ENCODE measurements at regions not wholly inside any gene's neighbourhood (a gene's known extent, or its start where the extent isn't known, plus 50 kb on each side); places are given as distances from the start of the nearest gene placed in this dataset.

DNA sequence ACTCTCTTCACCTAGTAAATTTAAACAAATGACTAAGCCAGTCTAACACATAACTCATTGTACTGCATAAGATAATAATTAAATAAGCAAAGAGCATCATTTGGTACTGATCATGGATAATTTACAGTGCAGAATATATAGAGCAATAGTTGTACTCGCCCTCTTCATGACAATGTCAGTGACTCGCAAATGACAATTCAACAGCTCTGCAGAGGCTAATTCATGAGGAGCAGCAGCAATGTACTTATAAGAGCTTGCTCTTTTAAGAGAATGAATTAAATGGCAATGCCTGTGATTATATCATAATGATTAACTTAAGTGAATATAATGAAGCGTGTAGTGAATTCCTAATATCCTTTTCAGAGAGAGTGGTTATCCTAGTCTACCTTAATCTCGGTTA, 284.5 kb upstream of the PCDH20 start:
- no peak overlapping the region for H3K9ac ChIP-seq
- no peak overlapping the region for H3K4me2 ChIP-seq (ENCODE audit: low read length)
- H3K4me3 ChIP-seq (ENCODE audit: low read depth, low read length): no peak overlapping the region
- H3K9me3 ChIP-seq (ENCODE audit: control insufficient read depth, low read length): no peaks in the 10 kb centered on the region
- H3K27me3 ChIP-seq (ENCODE audit: control insufficient read depth, insufficient read depth, low read length): no peaks in the 10 kb centered on the region
- no peak overlapping the region for H2AFZ ChIP-seq
- no peaks in the 10 kb centered on the region for H3K4me1 ChIP-seq
- TF ChIP-seq, protein P1, sequence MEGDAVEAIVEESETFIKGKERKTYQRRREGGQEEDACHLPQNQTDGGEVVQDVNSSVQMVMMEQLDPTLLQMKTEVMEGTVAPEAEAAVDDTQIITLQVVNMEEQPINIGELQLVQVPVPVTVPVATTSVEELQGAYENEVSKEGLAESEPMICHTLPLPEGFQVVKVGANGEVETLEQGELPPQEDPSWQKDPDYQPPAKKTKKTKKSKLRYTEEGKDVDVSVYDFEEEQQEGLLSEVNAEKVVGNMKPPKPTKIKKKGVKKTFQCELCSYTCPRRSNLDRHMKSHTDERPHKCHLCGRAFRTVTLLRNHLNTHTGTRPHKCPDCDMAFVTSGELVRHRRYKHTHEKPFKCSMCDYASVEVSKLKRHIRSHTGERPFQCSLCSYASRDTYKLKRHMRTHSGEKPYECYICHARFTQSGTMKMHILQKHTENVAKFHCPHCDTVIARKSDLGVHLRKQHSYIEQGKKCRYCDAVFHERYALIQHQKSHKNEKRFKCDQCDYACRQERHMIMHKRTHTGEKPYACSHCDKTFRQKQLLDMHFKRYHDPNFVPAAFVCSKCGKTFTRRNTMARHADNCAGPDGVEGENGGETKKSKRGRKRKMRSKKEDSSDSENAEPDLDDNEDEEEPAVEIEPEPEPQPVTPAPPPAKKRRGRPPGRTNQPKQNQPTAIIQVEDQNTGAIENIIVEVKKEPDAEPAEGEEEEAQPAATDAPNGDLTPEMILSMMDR (IDR thresholded peaks at IDR 0.05): no peak
- no peak overlapping the region for H3K27ac ChIP-seq
- no peaks in the 10 kb centered on the region for H3K79me2 ChIP-seq
- no peaks in the 10 kb centered on the region for H3K36me3 ChIP-seq (ENCODE audit: control insufficient read depth, insufficient read depth, low read length)

DNA sequence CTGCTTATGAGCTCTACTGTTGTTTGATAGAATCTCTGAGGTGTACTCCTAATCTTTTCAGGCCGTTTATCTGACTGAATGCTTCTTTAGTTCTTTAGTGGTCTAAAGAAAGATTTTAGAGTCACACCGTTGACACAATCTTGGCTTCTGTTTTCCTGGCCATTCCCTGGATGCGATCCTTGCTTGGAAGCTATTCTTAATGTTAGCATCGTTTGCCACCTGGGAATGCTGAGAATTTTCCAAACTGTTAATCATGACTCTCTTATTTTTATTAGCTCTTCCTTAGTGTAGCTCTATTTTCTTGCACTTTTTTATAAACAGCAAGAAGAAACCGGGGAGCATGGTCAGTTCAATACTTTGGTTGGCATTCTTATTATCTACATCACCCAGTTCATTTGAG, 281.0 kb upstream of the PCDH20 start:
- Histone ChIP-seq H3K4me2 (ENCODE audit: low read length) (no peak overlapping the region), H2AFZ (no peak overlapping the region), H3K27me3 (ENCODE audit: control insufficient read depth, insufficient read depth, low read length) (no peaks in the 10 kb centered on the region), H3K9me3 (ENCODE audit: control insufficient read depth, low read length) (no peaks in the 10 kb centered on the region), H3K36me3 (ENCODE audit: control insufficient read depth, insufficient read depth, low read length) (no peaks in the 10 kb centered on the region), H3K4me3 (ENCODE audit: low read depth, low read length) (no peak overlapping the region), H3K27ac (no peak overlapping the region), H3K79me2 (no peaks in the 10 kb centered on the region), H3K9ac (no peak overlapping the region), H3K4me1 (no peaks in the 10 kb centered on the region)
- TF ChIP-seq, protein P1 (IDR thresholded peaks at IDR 0.05): no peak

DNA sequence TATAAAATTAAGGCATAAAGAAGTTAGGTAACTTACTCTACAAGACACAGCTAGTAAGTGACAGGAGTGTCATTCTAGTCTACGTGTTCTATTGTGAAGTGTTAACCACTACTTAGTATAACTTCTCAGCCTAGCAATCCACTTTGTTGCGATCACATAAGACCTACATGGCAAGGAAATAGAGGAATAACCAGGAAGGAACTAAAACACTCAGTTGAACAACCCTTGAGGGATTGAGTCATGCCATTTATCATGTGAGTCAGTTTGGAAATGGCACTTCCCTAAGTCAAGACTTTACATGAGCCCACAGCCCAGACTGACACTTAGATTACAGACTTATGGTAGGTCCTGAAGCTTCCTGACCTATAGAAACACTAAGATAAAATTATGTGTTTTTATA, 279.5 kb upstream of the PCDH20 start:
- Histone ChIP-seq H3K4me2 (ENCODE audit: low read length) (no peak overlapping the region), H3K27ac (no peak overlapping the region), H3K27me3 (ENCODE audit: control insufficient read depth, insufficient read depth, low read length) (no peaks in the 10 kb centered on the region), H3K4me3 (ENCODE audit: low read depth, low read length) (no peak overlapping the region), H3K9me3 (ENCODE audit: control insufficient read depth, low read length) (no peaks in the 10 kb centered on the region), H3K79me2 (no peaks in the 10 kb centered on the region), H3K36me3 (ENCODE audit: control insufficient read depth, insufficient read depth, low read length) (no peaks in the 10 kb centered on the region), H3K9ac (no peak overlapping the region), H3K4me1 (no peaks in the 10 kb centered on the region), H2AFZ (no peak overlapping the region)
- TF ChIP-seq, protein P1 (IDR thresholded peaks at IDR 0.05): no peak

DNA sequence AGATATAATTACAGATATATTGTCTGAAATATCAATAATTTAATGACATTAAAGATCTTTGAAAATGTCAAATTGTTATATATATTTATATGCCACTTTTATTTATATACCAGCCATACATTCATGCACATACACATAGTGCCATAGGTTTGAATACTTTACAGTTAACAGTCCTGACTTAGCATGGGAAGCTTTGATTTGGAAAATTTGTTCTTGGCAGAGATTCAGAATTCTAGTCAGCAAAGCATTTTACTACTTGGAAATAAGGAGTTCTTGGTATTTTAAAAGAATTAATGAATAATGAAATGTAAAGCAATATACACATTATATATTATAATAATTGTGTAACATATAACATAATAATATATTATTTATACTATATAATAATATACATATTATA, 277.0 kb upstream of the PCDH20 start:
- Histone ChIP-seq H3K4me2 (ENCODE audit: low read length) (no peak overlapping the region), H3K79me2 (no peaks in the 10 kb centered on the region), H2AFZ (no peak overlapping the region), H3K9me3 (ENCODE audit: control insufficient read depth, low read length) (no peaks in the 10 kb centered on the region), H3K4me3 (ENCODE audit: low read depth, low read length) (no peak overlapping the region), H3K9ac (no peak overlapping the region), H3K4me1 (no peaks in the 10 kb centered on the region), H3K36me3 (ENCODE audit: control insufficient read depth, insufficient read depth, low read length) (no peaks in the 10 kb centered on the region), H3K27ac (no peak overlapping the region), H3K27me3 (ENCODE audit: control insufficient read depth, insufficient read depth, low read length) (no peaks in the 10 kb centered on the region)
- TF ChIP-seq, protein P1 (IDR thresholded peaks at IDR 0.05): no peak

DNA sequence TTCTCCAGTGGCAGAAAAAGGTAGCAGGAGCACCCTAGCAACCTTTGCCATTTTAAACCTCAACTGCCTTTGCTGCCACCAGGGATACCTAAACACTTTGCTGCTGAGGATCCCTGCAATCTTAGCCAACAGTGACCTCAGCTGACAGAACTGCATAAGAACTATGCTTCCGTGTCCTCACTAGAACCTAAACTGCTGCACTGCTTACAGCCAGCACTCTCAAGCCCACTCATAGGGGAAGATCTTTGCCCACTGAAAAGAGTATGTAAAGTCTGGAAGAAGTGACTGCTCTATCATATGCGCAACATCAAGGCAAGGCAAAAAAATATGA, 270.0 kb upstream of the PCDH20 start:
- Histone ChIP-seq H2AFZ (no peak overlapping the region), H3K36me3 (ENCODE audit: control insufficient read depth, insufficient read depth, low read length) (no peaks in the 10 kb centered on the region), H3K4me3 (ENCODE audit: low read depth, low read length) (no peak overlapping the region), H3K4me2 (ENCODE audit: low read length) (no peak overlapping the region), H3K79me2 (no peaks in the 10 kb centered on the region), H3K9me3 (ENCODE audit: control insufficient read depth, low read length) (no peaks in the 10 kb centered on the region), H3K9ac (no peak overlapping the region), H3K4me1 (no peaks in the 10 kb centered on the region), H3K27me3 (ENCODE audit: control insufficient read depth, insufficient read depth, low read length) (no peaks in the 10 kb centered on the region), H3K27ac (no peak overlapping the region)
- TF ChIP-seq, protein P1 (IDR thresholded peaks at IDR 0.05): no peak

Data from parathyroid adenoma (tissue), 2 donors.